Stimulated activated CD4-positive, alpha-beta T cell treated with anti-CD3 and anti-CD28 coated beads, Interleukin-1b, Interleukin-23, amount 100 ng/mL, for 24 hours (primary cell): ENCODE measurements at regions not wholly inside any gene's neighbourhood (a gene's known extent, or its start where the extent isn't known, plus 50 kb on each side); places are given as distances from the start of the nearest gene placed in this dataset.

ENCODE experiments used
- DNase-seq, 4 experiments: peaks; one replicate each; pipeline ENCODE4 v3.0.0-alpha.2; 2020; ENCODE audit warnings: low read depth in 4 of 4, low spot score in 1 of 4

GRCh38 chr11:88405853-88406252 lies 68.3 kb upstream of the CTSC start:
- DNase-seq = no peak

GRCh38 chr11:88404932-88405710 lies 67.6 kb upstream of the CTSC start:
- no peak for DNase-seq

- DNase-seq = no peak
Measured at GRCh38 chr11:88404391-88404790, 66.9 kb upstream of the CTSC start.

- DNase-seq = no peak
Measured at GRCh38 chr11:88402784-88403183, 65.2 kb upstream of the CTSC start.

- DNase-seq = no peak
Measured at GRCh38 chr11:88402192-88402715, 64.7 kb upstream of the CTSC start.

GRCh38 chr11:88398791-88399570 lies 61.4 kb upstream of the CTSC start:
- no peak for DNase-seq

GRCh38 chr11:88398372-88398771 lies 60.8 kb upstream of the CTSC start:
- no peak for DNase-seq

GRCh38 chr11:88390254-88390653 lies 52.7 kb upstream of the CTSC start:
- no peak for DNase-seq

- no peak for DNase-seq
Measured at GRCh38 chr11:88387957-88388356, 50.4 kb upstream of the CTSC start.
